Transverse colon (tissue), 4 donors: ENCODE measurements at regions not wholly inside any gene's neighbourhood (a gene's known extent, or its start where the extent isn't known, plus 50 kb on each side); places are given as distances from the start of the nearest gene placed in this dataset.

Experiments used
- CTCF ChIP-seq, 5 experiments: fragments of 200-600 bp in 3 of 5; fragments of 450-650 bp in 2 of 5; sonication (generic) in 3 of 5; IDR thresholded peaks; 1 replicate in 2 of 5; 2 replicates in 3 of 5; pipeline ENCODE4 v1.5.1; 2016 to 2017; ENCODE audit warnings: antibody characterized with exemption in 5 of 5, inconsistent platforms in 3 of 5, mild to moderate bottlenecking in 2 of 5, moderate library complexity in 1 of 5
- POLR2A ChIP-seq: fragments of 450-650 bp; IDR thresholded peaks from one replicate; pipeline ENCODE4 v1.6.1; 2016; ENCODE audit warnings: antibody characterized with exemption, mild to moderate bottlenecking, moderate library complexity
- POLR2AphosphoS5 ChIP-seq, 3 donors: sonication (generic); formaldehyde crosslinking; IDR thresholded peaks; one replicate each; pipeline ENCODE4 v1.6.1; 2016; ENCODE audit warnings: antibody characterized with exemption in 3 of 3

- TF ChIP-seq CTCF (IDR thresholded peaks at IDR 0.05) (no peak), POLR2AphosphoS5 (IDR thresholded peaks at IDR 0.05) (no peak), POLR2A (no peak)
Observed at GRCh38 chr6:8710668-8711431, 275.5 kb upstream of the SLC35B3 start.
